Neural cell (in vitro differentiated cells): ENCODE measurements at regions not wholly inside any gene's neighbourhood (a gene's known extent, or its start where the extent isn't known, plus 50 kb on each side); places are given as distances from the start of the nearest gene placed in this dataset.

ENCODE experiments used
- CTCF ChIP-seq: fragments of 450-650 bp; IDR thresholded peaks from 2 replicates; pipeline ENCODE4 v1.5.1; 2014; ENCODE audit warnings: antibody characterized with exemption, mild to moderate bottlenecking, moderate library complexity; ENCODE audit not compliant: poor library complexity, severe bottlenecking
- TAF1 ChIP-seq: IDR thresholded peaks from 2 replicates; pipeline ENCODE4 v1.6.1; 2012; ENCODE audit warnings: low read depth

DNA sequence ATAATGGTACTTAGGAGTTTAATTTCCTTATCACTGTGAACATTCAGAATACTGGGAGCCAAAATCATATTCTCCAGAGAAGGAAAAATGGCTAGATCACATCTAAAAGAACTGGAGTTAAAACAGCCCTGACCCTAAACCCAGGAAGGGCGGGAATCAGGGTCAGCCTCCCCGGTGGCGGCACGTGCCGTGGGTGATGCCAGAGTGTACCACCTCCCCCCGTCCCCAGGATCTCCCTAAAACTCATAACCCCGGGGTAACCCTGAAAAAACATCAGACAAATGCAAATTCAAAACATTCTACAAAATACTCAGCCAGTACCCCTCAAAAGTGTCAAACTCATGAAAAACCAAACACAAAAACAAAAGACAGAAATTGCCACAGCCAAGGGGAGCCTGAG, 148.3 kb downstream of the DLL1 start:
- no peak for TF ChIP-seq CTCF
- no peak for TF ChIP-seq TAF1
